GM21529 (cell line): ENCODE measurements at regions not wholly inside any gene's neighbourhood (a gene's known extent, or its start where the extent isn't known, plus 50 kb on each side); places are given as distances from the start of the nearest gene placed in this dataset.

Experiments used
- ATAC-seq: cut with Tn5 transposase; IDR thresholded peaks from one replicate; pipeline ENCODE4 v1.9.1; 2021; ENCODE audit not compliant: unreplicated experiment

DNA sequence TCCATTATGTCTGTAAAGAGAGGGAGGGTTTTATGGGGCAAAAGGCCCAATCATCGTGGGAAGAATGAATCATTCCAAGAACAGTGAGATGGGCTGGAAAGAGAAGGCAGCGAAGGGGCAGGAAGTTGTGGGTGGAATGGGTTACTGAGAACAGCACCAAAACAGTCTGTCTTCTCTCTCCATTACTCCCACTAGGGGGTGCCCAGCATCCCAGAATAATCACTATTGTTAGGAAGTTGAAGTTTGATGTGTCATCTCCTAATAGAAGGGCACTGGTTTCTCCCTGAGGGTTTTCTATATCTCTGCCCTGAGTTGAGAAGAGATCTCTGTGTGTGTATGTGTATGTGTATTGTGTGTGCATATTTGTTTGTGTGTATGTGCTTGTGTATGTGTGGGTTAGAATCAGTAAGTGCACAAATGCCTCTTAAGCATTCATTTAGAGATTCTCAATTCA lies 76.6 kb upstream of the MAP4K3 start:
- ATAC-seq = peak; percentile 97

DNA sequence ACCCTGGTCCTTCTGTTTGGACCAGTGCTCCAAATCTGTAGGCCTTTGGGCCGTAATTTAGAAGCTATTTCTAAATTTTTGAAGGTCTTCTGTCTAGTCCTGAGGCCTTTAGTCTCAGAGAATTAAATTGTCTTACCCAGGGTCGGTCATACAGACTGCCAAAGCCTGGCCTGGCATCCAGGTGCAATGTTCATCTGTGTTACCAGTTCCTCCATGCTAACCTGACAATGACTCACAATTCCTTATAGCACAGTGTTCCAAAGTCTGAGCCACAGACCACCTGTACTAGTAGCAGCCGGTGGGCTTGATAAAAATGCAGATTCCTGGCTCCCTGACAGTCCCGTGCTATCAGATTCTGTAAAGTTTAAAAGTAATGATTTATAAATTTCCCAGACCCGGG lies 77.7 kb upstream of the MAP4K3 start:
- ATAC-seq = no peak

DNA sequence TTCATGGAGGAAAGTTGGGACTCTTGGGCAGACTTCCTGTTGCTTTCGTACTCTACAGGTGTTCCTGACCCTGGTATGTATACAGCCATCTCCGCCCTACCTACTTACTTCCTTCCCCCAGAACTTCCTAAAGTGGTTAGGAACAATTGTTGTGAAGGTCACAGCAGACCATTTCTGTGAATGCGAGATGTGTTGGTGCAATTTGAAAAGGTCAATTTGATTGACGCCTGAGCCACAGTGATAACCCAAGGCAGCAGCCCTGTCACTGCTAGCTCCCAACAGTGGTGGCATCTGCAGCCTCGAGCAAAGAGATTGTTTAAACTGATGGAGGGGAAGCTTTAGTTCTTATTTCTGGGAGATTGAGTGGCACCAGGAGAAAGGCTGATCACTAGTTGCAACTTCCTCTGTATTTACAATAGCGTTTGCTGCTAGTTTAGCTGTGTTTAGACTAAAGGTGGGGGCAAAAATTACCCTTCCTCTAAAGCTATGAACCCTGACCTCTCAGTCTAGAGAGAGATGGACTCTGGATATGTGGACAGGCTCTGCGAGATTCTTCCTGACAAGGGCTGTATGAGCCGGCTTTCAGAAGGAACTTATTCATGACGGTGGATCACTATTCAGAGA lies 78.3 kb upstream of the MAP4K3 start:
- ATAC-seq = no peak

DNA sequence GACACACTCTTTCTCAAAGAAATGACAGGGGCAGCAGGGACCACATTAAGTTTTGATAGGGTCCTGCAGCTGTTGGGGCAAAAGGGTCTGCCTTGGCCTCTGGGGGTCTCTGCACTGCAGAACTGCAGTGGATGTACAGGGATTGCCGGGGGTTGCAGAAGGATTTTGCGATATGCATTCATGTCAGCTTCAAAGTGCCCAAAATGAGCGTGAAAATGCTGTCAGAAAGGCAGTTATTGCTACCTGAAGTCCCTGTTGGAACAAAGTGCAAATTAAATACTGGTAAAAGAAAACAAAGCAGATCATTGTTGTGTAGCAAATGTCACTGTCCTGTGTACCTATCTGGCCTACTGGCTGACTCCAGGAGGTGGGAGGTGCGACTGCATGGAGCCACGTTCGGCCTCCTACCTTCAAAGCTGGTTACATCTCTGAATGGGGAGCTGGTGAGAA lies 78.8 kb upstream of the MAP4K3 start:
- no peak for ATAC-seq

DNA sequence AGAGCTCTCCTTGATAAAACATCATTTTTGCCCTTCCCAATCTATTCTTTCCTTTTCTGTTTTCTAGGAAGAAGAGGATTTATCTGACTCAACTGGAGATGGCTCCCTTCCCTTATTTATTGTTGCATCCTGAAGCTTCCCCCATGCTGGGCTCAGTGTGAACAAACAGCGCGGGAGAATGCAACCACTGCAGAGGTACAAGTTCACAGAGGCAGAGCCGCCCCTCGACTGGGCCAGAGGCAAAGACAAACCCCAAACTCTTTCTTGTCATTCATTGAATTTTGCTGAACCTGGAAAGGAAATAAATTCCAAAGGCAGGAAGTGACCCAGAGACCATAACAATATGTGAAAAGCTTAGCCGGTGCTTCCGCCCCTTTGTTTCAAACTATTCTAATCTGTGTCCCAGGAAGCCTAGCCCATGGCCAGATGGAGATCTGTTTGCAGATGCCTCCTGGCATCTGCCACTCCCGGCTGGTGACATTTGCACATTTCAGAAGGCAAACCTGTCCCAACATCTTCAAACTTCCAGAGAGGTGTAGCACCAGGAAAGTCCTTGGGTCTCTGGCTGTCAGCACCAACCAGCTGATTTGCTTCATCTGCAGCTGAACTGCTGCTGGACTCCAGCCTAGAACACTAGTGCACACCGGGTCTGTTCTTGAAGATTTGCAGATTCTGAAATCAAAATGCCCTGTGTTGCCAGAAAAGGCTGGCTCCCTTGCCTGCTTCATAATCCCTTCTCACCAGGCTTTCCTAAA lies 79.4 kb upstream of the MAP4K3 start:
- ATAC-seq = no peak

DNA sequence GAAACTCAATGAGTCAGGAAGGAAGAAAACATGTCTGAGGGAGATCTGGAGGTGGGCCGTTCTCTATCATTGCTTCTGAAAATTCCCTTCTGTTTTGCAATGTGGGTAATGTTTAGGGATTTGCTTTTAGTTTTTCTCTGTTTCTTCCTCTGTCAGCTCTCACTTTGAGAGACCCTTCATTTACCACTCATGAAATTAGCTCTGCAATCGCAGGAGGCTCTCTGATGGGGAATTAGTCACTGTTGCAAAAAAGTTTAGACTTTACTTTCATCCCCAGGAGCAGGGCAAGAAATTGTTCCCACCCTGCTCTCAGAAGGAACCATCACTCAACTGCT lies 80.0 kb upstream of the MAP4K3 start:
- ATAC-seq = no peak

DNA sequence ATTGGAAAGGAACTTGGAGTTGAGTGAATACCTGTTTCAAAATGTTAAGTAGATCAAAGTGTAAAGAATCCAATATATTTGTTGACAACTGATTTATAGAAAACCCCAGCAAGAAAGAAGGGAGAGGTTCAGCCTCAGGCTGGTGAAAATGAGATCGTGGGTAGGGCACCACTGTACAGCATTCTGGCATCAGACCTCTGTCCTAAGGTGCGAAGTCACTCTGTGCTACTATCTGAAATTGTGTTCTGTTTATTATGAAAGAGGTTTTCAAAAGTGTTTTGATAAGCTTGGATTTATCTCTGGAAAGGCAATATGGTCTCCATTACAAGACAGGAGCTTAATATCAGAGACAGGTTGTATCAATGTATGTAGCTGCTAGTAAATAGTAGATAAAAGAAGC lies 80.5 kb upstream of the MAP4K3 start:
- no peak for ATAC-seq

DNA sequence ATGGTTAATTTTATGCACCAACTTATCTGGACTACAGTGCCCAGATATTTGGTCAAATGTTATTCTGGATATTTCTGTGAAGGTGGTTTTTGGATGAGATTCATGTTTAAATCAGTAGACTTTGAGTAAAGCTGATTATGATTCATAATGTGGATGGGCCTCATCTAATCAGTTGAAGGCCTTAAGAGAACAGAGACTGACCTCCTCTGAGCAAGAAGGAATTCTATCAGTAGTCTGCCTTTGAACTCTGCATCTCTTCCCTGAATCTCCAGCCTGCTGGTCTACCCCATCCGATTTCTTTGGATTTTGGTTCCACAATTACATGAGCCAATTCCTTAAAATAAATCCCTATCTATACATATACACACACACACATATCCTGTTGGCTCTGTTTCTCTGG lies 82.8 kb upstream of the MAP4K3 start:
- no peak for ATAC-seq

DNA sequence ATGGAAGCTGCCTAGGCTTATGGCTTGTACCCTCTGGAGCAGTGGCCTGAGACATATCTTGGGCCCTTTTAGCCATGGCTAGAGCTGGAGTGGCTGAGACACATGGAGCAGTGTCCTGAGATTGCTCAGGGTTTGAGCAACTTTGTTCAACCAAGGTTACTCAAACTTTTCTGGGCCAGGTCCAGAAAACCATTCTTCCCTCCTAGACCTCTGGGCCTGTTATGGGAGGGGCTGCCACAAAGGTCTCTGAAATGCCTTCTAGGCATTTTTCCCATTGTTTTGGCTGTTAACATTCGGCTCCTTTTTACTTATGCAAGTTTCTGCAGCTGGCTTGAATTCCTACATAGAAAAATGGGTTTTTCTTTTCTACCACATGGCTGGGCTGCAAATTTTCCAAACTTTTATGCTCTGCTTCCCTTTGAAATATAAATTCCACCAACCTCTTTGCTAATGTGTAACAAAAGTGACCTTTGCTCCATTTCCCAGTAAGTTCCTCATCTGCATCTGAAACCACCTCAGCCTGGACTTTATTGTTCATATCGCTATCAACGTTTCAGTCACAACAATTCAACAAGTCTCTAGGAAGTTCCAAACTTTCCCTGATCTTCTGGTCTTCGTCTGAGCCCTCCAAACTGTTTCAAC lies 84.9 kb upstream of the MAP4K3 start:
- ATAC-seq = no peak

DNA sequence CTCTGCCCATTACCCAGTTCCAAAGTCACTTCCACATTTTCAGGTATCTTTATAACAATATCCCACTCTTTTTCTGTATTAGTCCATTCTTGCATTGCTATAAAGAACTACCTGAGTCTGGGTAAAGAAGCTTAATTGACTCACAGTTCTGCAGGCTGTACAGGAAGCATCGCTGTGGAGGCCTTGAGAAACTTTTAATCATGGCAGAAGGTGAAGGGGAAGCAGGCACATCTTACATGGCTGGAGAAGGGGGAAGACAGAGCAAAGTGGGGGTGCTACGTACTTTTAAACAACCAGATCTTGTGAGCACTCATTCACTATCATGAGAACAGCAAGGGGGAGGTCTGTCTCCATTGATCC lies 85.4 kb upstream of the MAP4K3 start:
- no peak for ATAC-seq

DNA sequence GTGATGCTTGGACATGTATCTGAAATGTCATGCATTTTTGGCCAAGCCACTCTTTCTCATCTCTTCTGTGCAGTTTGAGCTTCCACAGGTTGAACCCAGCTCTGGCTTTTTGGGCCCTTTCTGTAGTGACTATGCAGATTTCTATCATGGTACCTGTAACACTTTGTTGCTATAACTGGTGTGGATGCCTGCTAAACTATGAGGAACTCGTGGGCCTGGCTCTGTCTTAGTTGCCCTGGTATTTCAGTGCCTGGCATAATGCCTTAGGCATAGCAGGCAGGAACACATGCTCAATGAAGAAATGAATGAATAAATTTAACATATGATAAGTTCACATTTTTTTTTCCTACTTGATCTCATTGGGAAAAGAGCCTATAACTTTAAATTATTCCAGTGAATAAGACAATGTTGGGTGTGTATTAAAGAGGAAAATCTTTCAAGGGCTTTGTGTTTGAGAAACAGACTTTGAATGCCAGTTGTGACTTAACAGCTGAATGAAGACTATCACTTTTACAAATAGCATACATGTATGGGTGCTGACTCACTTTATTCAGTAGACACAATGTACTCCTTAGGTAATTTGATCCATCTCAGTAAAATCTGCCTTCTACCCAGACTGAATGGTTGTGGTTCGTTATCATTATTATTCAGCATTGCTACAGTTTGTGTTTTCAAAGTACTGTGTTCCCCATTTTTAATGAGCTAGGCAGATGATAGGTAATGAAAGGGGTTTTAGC lies 86.4 kb upstream of the MAP4K3 start:
- no peak for ATAC-seq

DNA sequence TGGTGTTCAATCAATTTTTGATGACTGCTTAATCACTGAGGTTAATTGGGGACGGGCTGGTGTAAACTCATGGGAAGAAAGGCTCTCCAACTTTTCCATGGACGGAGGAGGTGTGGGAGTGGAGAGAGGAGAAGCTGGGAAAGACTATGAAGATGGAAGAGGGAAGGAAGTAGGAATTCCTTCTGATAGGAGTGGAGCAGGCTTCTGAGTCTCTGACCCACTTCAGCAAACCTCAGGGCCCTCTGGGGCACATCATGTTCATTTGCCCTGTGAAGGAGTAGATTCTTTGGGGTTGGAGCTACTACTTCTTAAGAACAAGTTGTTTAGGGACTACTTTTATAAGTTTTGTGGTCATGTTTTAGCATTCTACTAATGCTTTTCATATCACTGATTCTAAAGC lies 87.0 kb upstream of the MAP4K3 start:
- no peak for ATAC-seq

DNA sequence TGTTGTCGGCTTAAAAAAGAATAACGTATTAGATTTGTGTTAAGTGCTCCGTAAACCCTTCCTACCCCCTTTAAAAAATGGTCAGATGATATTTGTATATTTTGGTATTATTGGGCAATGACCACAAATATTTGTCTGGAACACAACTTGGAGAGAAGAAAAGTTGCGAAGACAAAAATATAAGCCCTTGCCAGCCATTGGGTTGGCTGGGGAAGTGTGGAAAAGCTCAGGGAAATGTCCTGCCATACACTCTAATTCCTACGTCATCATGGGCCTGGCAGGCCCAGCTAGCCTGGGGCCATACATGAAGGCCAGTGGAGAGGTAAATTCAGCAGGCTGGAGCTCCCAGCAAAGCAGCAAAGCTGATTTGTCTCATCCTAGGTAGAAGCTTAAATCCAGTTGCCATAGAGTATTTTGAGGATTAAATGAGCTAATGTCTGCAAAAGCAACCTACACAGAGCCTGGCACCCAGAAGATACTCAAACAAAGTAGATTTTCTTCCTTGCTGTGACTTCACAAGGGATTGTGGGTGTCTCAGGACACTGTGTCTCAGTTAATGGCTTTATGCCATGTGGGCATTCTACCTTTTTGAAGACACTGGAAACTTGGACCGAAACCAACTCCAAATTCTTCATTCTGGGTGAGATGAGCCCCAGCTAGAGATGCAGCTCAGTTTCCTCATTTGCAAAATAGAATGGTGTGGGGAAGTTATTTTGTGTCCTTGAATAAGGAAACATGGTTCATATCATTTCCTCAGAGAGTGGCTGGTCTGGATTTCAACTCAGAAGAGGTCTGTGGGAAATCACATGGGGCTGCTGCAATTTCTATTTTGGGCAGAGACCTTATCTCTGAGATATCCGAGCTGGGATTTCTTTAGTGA lies 87.9 kb upstream of the MAP4K3 start:
- no peak for ATAC-seq

DNA sequence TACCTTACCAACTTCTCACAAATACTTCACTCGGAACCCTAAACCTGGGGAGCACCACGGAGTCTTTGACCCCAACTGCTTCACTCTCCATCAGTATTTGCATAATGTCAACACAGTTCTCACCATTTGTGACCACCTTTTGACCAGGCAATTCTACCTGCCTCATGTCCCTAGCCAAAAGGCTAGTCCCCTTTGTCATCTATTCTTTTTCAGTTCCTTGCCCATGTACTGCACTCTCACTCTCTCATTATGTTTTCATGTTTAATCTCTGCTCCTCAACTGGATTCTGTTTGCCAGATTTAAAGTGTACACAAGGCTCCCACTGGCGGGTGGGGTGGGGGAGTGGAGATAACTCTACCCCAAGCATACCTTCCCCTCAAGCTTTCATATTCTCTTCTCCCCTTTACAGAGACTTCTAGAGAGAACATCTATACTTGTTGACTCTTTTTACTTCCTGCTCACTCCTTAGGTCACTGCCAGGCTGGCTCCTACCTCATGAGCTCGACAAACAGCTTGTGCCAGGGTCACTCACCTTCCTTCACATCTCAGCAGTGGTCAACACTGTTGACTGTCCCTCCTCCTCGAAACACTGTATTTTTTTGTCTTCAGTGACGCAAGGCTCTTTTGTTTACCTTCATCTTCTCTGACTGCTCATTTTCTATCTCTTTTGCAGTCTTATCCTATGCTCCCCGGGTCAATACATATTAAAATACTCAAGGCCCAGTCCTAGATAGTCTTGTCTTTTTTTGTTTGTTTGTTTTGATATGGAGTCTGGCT lies 88.7 kb upstream of the MAP4K3 start:
- no peak for ATAC-seq

DNA sequence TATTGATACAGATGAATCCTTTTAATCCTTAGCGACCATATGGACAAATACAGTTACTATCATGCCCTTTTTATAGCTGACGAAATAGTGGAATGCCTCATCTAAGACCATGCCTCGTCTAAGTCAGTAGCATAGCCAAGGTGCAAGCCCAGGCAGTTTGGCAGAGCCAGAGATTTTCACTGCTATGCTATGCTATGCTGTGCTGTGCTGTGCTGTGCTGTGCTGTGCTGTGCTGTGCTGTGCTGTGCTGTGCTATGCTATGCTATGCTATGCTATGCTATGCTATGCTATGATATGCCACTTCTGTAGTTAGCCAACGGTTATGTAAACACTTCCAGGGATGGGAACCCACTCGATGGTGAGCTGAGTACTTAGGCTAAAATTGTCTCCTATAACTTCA lies 91.6 kb upstream of the MAP4K3 start:
- ATAC-seq = no peak

DNA sequence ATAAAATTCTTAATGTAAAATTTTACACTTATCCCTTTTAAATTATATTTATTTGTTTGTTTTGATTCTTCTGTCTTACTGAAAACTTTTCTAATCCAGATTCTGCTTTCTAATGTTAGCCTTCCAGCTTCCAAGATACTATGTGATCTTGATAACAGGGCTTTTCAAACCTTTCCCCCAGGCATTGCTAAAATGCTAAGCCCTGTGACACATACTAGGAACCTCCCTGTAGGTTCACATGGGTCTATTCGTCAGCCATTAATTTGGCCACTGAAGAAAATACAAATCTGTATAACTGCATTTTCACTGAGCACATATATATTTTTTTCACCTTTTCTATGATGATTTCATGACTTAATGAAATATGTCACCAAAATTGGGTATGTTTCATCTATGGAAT lies 92.8 kb upstream of the MAP4K3 start:
- no peak for ATAC-seq

DNA sequence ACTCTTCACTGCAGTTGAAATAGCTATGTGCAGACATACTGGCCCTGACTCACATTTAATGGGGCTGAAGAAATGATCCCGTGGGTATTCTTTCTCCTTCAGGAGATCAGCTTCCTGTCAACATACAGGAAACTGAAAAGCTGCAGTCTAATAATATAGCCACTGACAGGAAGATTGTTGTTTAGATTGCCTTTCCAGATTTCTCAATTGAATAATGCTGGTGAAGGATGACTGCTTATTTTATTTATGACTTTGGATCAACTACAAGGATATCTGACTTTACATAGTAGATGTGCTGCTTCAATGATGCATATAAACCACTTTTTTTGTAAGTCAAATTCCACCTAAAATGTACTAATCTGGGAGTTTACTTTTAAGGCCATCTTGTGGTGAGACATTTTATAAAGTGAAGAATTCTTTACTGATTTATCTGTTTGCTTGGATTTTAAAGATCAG lies 93.4 kb upstream of the MAP4K3 start:
- ATAC-seq = peak; percentile 13

DNA sequence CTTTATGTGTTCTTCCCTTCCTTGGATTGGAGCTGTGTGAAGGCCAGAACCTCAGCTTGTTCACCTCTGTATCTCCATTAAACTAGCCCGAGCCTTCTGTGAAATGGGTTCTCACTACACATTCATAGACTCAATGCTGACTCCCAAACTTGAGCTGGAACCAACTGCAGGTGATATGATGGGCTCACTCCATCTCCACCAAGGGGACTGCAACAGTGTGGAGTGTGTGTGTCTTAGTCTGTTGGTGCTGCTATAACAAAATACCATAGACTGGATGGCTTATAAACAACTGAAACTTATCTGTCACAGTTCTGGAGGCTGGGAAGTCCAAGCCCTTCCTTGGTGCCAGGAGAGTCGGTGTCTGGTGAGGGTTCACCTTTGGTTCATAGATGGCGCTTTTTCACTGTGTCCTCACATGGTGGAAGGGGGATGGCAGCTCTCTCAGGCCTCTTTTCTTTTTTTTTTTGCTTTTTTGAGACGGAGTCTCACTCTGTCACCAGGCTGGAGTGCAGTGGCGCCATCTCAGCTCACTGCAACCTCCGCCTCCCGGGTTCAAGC lies 94.2 kb upstream of the MAP4K3 start:
- no peak for ATAC-seq

DNA sequence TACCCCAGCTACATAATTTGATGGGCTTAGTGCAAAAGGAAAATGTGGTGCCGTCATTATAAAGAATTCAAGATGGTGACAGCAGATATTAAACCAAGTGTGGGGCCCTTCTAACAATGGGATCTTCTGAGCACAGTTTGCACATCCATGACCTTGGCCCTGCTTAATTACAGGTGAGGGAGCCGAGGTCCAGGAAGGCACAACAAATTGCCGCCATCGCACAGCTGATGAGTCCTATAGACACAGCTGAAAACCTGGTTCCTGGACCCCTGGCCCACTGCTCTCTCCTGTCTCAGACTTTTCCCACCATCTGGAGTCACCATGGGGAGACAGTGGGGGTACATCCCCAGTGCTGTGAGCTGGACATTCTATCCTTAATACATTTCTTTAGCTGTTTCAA lies 95.8 kb upstream of the MAP4K3 start:
- no peak for ATAC-seq
